ENCODE measurements at regions not wholly inside any gene's neighbourhood (a gene's known extent, or its start where the extent isn't known, plus 50 kb on each side); places are given as distances from the start of the nearest gene placed in this dataset.
"Not testable (repeated sequence)": the region's sequence is repeated elsewhere in the genome, so short reads cannot be mapped to it uniquely, and the experiment has no call there.

- not testable (repeated sequence) for TF ChIP-seq ZNF302 (CRISPR knock-in tag; IDR thresholded peaks at IDR 0.05); MAX (IDR thresholded peaks at IDR 0.05); CEBPB (IDR thresholded peaks at IDR 0.05); KDM1A (IDR thresholded peaks at IDR 0.05; ENCODE audit: low read depth); CTCF (IDR thresholded peaks at IDR 0.05); BHLHE40 (IDR thresholded peaks at IDR 0.05; ENCODE audit: low read depth, low read length)
Measured at GRCh38 chr21:35380304-35380703, 331.2 kb upstream of the RUNX1 start.

Measured in A549 (cell line).